Muscle of leg (tissue), 3 donors: ENCODE measurements at regions not wholly inside any gene's neighbourhood (a gene's known extent, or its start where the extent isn't known, plus 50 kb on each side); places are given as distances from the start of the nearest gene placed in this dataset.
A peak's percentile ranks its signal among the peaks of the same experiment; 100 is the strongest.

ENCODE experiments used
- DNase-seq: peaks from one replicate; pipeline ENCODE4 v3.0.0; 2013
- H3K27ac ChIP-seq: one replicate; pipeline ENCODE4 v1.5.1; 2013; ENCODE audit warnings: mild to moderate bottlenecking, low read length, control low read depth
- H3K27me3 ChIP-seq: one replicate; pipeline ENCODE4 v1.6.1; 2013; ENCODE audit warnings: low read length; ENCODE audit not compliant: control insufficient read depth, insufficient read depth
- H3K36me3 ChIP-seq: one replicate; pipeline ENCODE4 v1.6.1; 2013; ENCODE audit warnings: low read length; ENCODE audit not compliant: control insufficient read depth, insufficient read depth
- H3K4me1 ChIP-seq: one replicate; pipeline ENCODE4 v1.6.1; 2013; ENCODE audit warnings: low read length; ENCODE audit not compliant: control insufficient read depth, insufficient read depth
- H3K4me3 ChIP-seq: one replicate; pipeline ENCODE4 v1.5.1; 2013; ENCODE audit warnings: low read length, control low read depth
- H3K9me3 ChIP-seq: replicated peaks from 2 replicates; pipeline ENCODE4 v1.6.1; 2013; ENCODE audit warnings: low read depth, low read length; ENCODE audit not compliant: control insufficient read depth
- whole genome bisulfite sequencing: methylation state at CpG from one replicate; pipeline ENCODE4 v1.1.5; 2013; ENCODE audit warnings: missing lambda C conversion rate; ENCODE audit not compliant: insufficient coverage; 5-methylcytosine and 5-hydroxymethylcytosine counted together

DNA sequence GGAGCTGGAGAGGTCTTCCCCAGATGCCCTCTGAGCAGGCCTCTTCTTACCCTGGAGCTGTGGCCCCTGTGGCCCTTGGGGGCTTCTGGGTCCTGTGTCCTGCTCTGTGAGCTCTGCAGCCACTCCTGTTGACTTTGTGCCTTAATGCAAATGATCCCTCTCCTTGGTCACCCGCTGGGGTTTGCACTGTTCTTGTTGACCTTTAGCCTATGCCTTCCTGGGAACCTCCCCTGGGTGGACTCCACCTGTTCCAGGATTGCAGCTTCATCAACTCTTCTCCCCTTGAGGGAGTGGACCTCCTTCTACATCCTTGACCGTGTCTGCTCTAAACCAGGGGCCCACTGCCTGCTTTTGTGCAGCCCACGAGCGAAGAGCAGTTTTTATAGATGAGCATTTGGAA lies 58.6 kb upstream of the CTBP2 start:
- WGBS: 50% methylated on average over 1 of the region's 4 CpGs
- H3K27ac ChIP-seq: no peak overlapping the region
- no peaks in the 10 kb centered on the region for H3K4me1 ChIP-seq
- peaks cover 7% of the 10 kb centered on the region for H3K27me3 ChIP-seq
- H3K36me3 ChIP-seq: no peaks in the 10 kb centered on the region
- H3K9me3 ChIP-seq: no peaks in the 10 kb centered on the region
- H3K4me3 ChIP-seq: no peak overlapping the region
- no peak for DNase-seq

DNA sequence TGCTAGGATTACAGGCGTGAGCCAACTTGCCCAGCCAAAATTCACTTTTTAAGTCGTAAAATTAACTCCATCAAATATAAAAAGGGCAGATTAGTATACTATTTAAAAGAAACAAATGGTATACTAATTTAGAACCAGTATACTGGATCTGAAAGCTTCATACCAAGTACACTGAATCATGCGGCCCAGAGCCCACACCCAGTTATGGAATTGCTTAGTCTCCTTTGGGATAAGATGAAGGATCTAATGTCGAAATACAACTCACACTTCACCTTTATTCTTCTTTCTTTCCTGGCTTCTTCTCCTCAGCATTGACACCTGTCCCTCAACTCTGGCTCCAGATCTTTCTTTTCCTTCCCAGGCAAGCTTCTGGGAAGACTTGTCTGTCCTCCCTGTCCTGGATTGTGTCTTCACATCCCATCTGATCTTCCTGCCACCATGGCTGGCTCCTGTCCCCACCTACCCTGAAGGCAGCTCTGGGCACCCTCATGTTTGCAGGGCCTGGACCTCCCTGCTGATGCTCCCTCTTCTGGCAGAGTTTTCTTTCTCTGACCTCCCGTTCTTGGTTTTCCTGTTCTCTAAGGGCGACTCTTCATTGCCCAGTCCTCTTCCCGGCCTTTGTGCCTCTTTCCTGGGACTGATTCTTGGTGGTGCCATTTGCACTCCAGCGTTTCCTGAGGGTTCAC lies 57.8 kb upstream of the CTBP2 start:
- Histone ChIP-seq H3K4me1 (no peaks in the 10 kb centered on the region), H3K4me3 (no peak overlapping the region), H3K36me3 (no peaks in the 10 kb centered on the region), H3K9me3 (no peaks in the 10 kb centered on the region), H3K27me3 (peaks cover 7% of the 10 kb centered on the region), H3K27ac (no peak overlapping the region)
- WGBS: 59% methylated on average over 5 of the region's 8 CpGs
- no peak for DNase-seq

DNA sequence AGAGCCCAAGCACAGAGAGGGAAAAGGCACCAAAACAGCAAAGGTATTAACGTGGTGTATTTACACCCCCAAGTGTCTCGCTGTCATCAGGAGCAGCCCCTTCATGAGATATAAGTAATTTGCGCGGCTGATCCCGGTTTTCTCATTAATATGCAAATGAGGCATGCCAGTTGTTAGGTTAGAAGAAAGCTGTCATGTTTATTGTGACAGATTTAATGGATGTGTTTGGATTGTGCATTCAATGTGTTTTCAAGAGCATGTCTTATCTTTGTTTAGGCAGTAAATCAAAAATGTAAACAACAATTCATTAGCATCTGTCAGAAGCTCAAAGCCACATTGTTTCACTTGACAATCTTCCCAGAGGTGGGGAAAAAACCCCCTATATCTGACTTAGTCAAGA lies 56.5 kb upstream of the CTBP2 start:
- H3K27ac ChIP-seq: no peak overlapping the region
- peaks cover 6% of the 10 kb centered on the region for H3K27me3 ChIP-seq
- 70% methylated on average over 5 of the region's 5 CpGs for WGBS
- no peaks in the 10 kb centered on the region for H3K36me3 ChIP-seq
- H3K4me1 ChIP-seq: no peaks in the 10 kb centered on the region
- no peaks in the 10 kb centered on the region for H3K9me3 ChIP-seq
- no peak overlapping the region for H3K4me3 ChIP-seq
- DNase-seq: no peak

- Histone ChIP-seq H3K9me3 (no peaks in the 10 kb centered on the region), H3K36me3 (no peaks in the 10 kb centered on the region), H3K4me3 (no peak overlapping the region), H3K4me1 (no peaks in the 10 kb centered on the region), H3K27me3 (peaks cover 6% of the 10 kb centered on the region), H3K27ac (no peak overlapping the region)
- 100% methylated on average over 1 of the region's 3 CpGs for WGBS
- DNase-seq: no peak
Measured at GRCh38 chr10:125216309-125216708, 55.9 kb upstream of the CTBP2 start.

DNA sequence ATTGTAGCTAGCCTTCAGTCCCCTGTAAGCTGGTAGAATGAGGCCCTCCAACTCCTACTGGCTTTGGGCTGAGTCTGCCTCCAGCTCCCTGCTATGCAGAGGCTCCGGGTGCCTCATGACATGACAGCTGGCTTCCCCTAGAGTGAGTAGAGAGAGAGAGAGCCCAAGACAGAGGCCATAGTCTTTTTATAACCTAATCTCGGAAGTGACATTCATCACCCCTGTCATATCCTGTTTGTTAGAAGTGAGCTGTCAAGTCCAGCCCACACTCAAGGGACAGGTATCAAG lies 53.9 kb upstream of the CTBP2 start:
- H3K4me1 ChIP-seq: peaks cover 5% of the 10 kb centered on the region
- H3K36me3 ChIP-seq: no peaks in the 10 kb centered on the region
- no peaks in the 10 kb centered on the region for H3K9me3 ChIP-seq
- H3K4me3 ChIP-seq: no peak overlapping the region
- DNase-seq: peak; percentile 6
- H3K27ac ChIP-seq: no peak overlapping the region
- no CpG with 5 or more reads among the region's 2 CpGs for WGBS
- H3K27me3 ChIP-seq: peaks cover 2% of the 10 kb centered on the region

DNA sequence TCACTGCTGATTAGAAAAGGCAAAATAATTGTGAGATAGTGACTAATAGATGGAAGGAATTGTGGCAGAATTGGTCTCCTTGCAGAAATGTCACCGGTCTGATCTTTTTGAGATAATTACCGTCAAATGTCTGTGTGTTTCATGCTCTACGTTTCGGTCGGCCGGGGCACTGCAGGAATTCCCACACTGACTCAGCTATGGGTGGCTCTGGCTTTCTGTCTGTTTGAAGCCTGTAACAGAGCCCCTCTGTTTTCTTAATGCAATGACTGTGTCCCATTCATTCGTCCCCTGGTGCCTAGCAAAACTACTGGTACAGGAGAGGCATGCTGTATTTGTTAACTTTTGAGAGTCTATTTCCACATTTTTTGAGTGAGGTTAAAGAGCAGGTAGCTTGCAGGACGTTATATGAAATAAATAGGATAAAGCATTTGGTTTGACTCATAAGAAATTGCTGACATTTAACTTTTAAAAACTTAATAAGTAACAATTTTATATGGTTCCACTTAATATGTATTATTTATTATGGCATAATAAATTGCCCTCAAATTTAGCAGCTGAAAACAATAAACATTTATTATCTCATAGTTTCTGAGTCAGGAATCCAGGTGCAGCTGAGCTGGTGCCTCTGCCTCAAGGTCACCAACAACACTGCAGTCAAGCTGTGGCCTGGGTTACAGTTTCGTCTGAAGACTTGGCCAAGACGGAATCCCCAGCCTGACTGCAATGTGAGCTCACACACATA lies 53.3 kb upstream of the CTBP2 start:
- no peaks in the 10 kb centered on the region for H3K9me3 ChIP-seq
- DNase-seq: no peak
- WGBS: 71% methylated on average over 6 of the region's 10 CpGs
- no peaks in the 10 kb centered on the region for H3K36me3 ChIP-seq
- H3K4me3 ChIP-seq: no peak overlapping the region
- peaks cover 7% of the 10 kb centered on the region for H3K4me1 ChIP-seq
- peaks cover 4% of the 10 kb centered on the region for H3K27me3 ChIP-seq
- H3K27ac ChIP-seq: no peak overlapping the region

DNA sequence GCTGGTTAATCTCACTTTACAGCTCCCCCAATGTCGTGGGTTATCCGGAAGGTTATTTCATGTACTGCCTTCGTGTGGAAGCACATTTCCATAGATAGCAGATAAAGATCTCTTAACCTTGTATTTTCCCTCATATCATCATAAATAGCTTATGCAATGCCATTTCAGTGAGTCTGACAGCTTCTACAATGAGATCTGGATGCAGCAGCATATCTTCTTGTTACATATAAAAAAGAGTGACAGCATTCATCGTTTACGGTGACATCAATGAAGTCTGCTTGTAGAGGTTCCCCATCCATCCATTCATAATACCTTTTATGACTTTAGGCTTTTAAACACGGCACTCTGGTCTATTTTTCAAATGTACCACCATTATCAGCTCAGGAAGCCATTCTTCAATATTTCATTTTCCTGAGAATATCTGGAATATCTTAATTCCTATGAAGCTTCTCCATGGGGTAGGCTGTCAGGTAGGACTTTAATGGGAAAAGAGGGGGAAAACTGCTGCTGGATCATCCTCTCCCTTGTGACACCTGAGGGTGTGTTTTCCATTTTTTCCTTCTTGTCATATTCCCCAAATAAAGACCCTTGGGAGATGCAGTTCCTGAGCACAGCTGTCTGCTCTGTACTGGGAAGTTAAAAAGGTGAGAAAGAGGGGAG lies 51.9 kb upstream of the CTBP2 start:
- H3K9me3 ChIP-seq: no peaks in the 10 kb centered on the region
- DNase-seq: no peak
- no peaks in the 10 kb centered on the region for H3K36me3 ChIP-seq
- H3K4me3 ChIP-seq: no peak overlapping the region
- H3K4me1 ChIP-seq: peaks cover 7% of the 10 kb centered on the region
- H3K27ac ChIP-seq: no peak overlapping the region
- no CpG with 5 or more reads among the region's 6 CpGs for WGBS
- peaks cover 5% of the 10 kb centered on the region for H3K27me3 ChIP-seq
